HepG2 (cell line): ENCODE measurements at regions not wholly inside any gene's neighbourhood (a gene's known extent, or its start where the extent isn't known, plus 50 kb on each side); places are given as distances from the start of the nearest gene placed in this dataset.

Experiments used
- ATAC-seq: fragments of 200-7000 bp; cut with Tn5 transposase; 3 replicates; pipeline ENCODE4 v1.9.1; 2020; ENCODE audit warnings: mild to moderate bottlenecking, moderate library complexity
- BruUV-seq: library from RNA; stranded (reverse); fragments of 400-500 nt; replicated peaks from 2 replicates; lab custom pipeline; 2021; lab: Mats Ljungman, UMichigan
- CTCF ChIA-PET: fragments of 300-600 bp; formaldehyde crosslinking; extraction: SDS; loops from one replicate; lab custom pipeline; 2021; ENCODE audit warnings: low total read pairs, inconsistent platforms, low intra/inter-chr PET ratio; lab: Yijun Ruan, JAX
- POLR2A ChIA-PET: fragments of 350-600 bp; sonication (Branson Sonifier 250); formaldehyde crosslinking; loops from one replicate; lab custom pipeline; 2020; ENCODE audit warnings: antibody characterized with exemption, inconsistent platforms; lab: Yijun Ruan, JAX
- DNase-seq: peaks from one replicate; pipeline ENCODE4 v3.0.0-alpha.2; 2015; ENCODE audit warnings: low spot score
- FAIRE-seq: peaks from 3 replicates; lab custom pipeline; 2011; peaks lifted over from hg19 to GRCh38; lab: Jason Lieb, UNC
- H2AFZ ChIP-seq: one replicate; pipeline ENCODE4 v1.6.1; 2011; ENCODE audit warnings: low read length, inconsistent platforms
- H3K27ac ChIP-seq: fragments of 300-600 bp; 3 replicates; pipeline ENCODE4 v1.8.0; 2011; ENCODE audit warnings: mixed run types, mild to moderate bottlenecking, mixed read lengths, low read length, inconsistent platforms; ENCODE audit not compliant: insufficient read depth; ENCODE audit errors: extremely low read length
- H3K27me3 ChIP-seq, 2 experiments: fragments of 200-600 bp in 1 of 2; 2 replicates in 1 of 2; 3 replicates in 1 of 2; pipeline versions ENCODE4 v1.6.0 to v1.8.0; 2011; ENCODE audit warnings: low read length in 2 of 2, mild to moderate bottlenecking in 2 of 2, moderate library complexity in 2 of 2, inconsistent platforms in 1 of 2; ENCODE audit not compliant: insufficient read depth in 2 of 2, control insufficient read depth in 1 of 2
- H3K36me3 ChIP-seq, 2 experiments: fragments of 200-600 bp in 1 of 2; replicated peaks in 1 of 2; 2 replicates in 1 of 2; 3 replicates in 1 of 2; pipeline versions ENCODE4 v1.5.1 to v1.8.0; 2011; ENCODE audit warnings: low read length in 2 of 2, inconsistent platforms in 1 of 2; ENCODE audit not compliant: insufficient read depth in 2 of 2, control insufficient read depth in 1 of 2
- H3K4me1 ChIP-seq: 2 replicates; pipeline ENCODE4 v1.5.1; 2012; ENCODE audit warnings: low read length, inconsistent platforms; ENCODE audit not compliant: insufficient read depth
- H3K4me2 ChIP-seq: 2 replicates; pipeline ENCODE4 v1.6.0; 2011; ENCODE audit warnings: low read depth, low read length, inconsistent platforms
- H3K4me3 ChIP-seq, 3 experiments: fragments of 200-600 bp in 1 of 3; sonication (generic), shearing (Covaris generic) in 1 of 3; replicated peaks in 1 of 3; 2 replicates each; pipeline ENCODE4 v1.5.1; 2011 to 2016; ENCODE audit warnings: low read length in 3 of 3, inconsistent platforms in 2 of 3, low read depth in 2 of 3, mild to moderate bottlenecking in 2 of 3, control low read depth in 1 of 3, mixed read lengths in 1 of 3; ENCODE audit not compliant: insufficient read depth in 1 of 3
- H3K79me2 ChIP-seq: one replicate; pipeline ENCODE4 v1.6.1; 2011; ENCODE audit warnings: low read length, inconsistent platforms; ENCODE audit not compliant: insufficient read depth
- H3K9ac ChIP-seq: 2 replicates; pipeline ENCODE4 v1.6.0; 2011; ENCODE audit warnings: mild to moderate bottlenecking, low read depth, low read length, inconsistent platforms; ENCODE audit not compliant: insufficient read depth
- H3K9me3 ChIP-seq: 2 replicates; pipeline ENCODE4 v1.5.1; 2012; ENCODE audit warnings: mild to moderate bottlenecking, low read length
- H4K20me1 ChIP-seq: 2 replicates; pipeline ENCODE4 v1.6.0; 2011; ENCODE audit warnings: inconsistent platforms, mild to moderate bottlenecking, low read length, moderate library complexity; ENCODE audit not compliant: insufficient read depth
- HDAC6 ChIP-seq: fragments of 200-600 bp; sonication (generic); IDR thresholded peaks from 2 replicates; pipeline ENCODE4 v1.7.0; 2017; ENCODE audit warnings: mild to moderate bottlenecking, antibody characterized with exemption, low read length, low read depth
- MXI1 ChIP-seq: IDR thresholded peaks from 3 replicates; pipeline ENCODE4 v1.6.1; 2012; ENCODE audit warnings: low read depth, low read length, inconsistent platforms, borderline replicate concordance
- MZF1 ChIP-seq: sonication (generic); formaldehyde crosslinking; IDR thresholded peaks from 2 replicates; pipeline ENCODE4 v1.8.1; 2023; ENCODE audit warnings: mild to moderate bottlenecking, missing genetic modification reagents, borderline replicate concordance
- NFKB2 ChIP-seq: sonication (generic); formaldehyde crosslinking; IDR thresholded peaks from 2 replicates; pipeline ENCODE4 v1.4.0; 2020; ENCODE audit warnings: missing genetic modification reagents, borderline replicate concordance
- SMAD9 ChIP-seq: sonication (generic); formaldehyde crosslinking; IDR thresholded peaks from 2 replicates; pipeline ENCODE4 v1.5.1; 2020; ENCODE audit warnings: mild to moderate bottlenecking, missing genetic modification reagents
- SP1 ChIP-seq, 2 experiments: fragments of 450-650 bp in 1 of 2; sonication (generic) in 1 of 2; formaldehyde crosslinking in 1 of 2; IDR thresholded peaks; 2 replicates each; pipeline versions ENCODE4 v1.4.0 to v1.6.1; 2016 to 2020; ENCODE audit warnings: missing genetic modification reagents in 1 of 2
- ZC3H13 ChIP-seq: sonication (generic); formaldehyde crosslinking; IDR thresholded peaks from 2 replicates; pipeline ENCODE4 v1.8.1; 2023; ENCODE audit warnings: mild to moderate bottlenecking, missing genetic modification reagents, moderate library complexity
- ZFP62 ChIP-seq: sonication (generic); formaldehyde crosslinking; IDR thresholded peaks from 2 replicates; pipeline ENCODE4 v1.4.0; 2020; ENCODE audit warnings: missing genetic modification reagents
- ZNF614 ChIP-seq: IDR thresholded peaks from 2 replicates; pipeline ENCODE4 v1.6.1; 2018; ENCODE audit warnings: missing biosample characterization, missing genetic modification reagents, inconsistent platforms, borderline replicate concordance
- WGBS: methylation state at CpG from one replicate; pipeline ENCODE4 v1.1.6; 2017; ENCODE audit warnings: low lambda C conversion rate; 5-methylcytosine and 5-hydroxymethylcytosine counted together
- in situ Hi-C: cut with HindIII; loops from 2 replicates; pipeline ENCODE4 v1.10.0; 2017; ENCODE audit warnings: low pct_unique_long_range_greater_than_20kb; ENCODE audit not compliant: extremely low pct_ligation_motif_present
- intact Hi-C: fragments of 100-400 bp; cut with micrococcal nuclease; formaldehyde crosslinking; loops from one replicate; pipeline ENCODE4 v1.10.0; 2022; ENCODE audit not compliant: unreplicated experiment
- TF ChIP-seq, protein P1 (sequence below): sonication (generic); formaldehyde crosslinking; IDR thresholded peaks from 2 replicates; pipeline ENCODE4 v1.4.0; 2020; ENCODE audit warnings: missing genetic modification reagents
- TF ChIP-seq, protein P2 (sequence below): sonication (generic); formaldehyde crosslinking; IDR thresholded peaks from 2 replicates; pipeline ENCODE4 v1.4.0; 2020; ENCODE audit warnings: missing genetic modification reagents
- TF ChIP-seq, protein P3 (sequence below): sonication (generic); formaldehyde crosslinking; IDR thresholded peaks from 2 replicates; pipeline ENCODE4 v1.5.1; 2020; ENCODE audit warnings: missing genetic modification reagents, mild to moderate bottlenecking, borderline replicate concordance
- TF ChIP-seq, protein P4 (sequence below): sonication (generic); formaldehyde crosslinking; IDR thresholded peaks from 2 replicates; pipeline ENCODE4 v1.8.0; 2022; ENCODE audit warnings: mild to moderate bottlenecking, missing genetic modification reagents, borderline replicate concordance
- TF ChIP-seq, protein P5 (sequence below): sonication (generic); formaldehyde crosslinking; IDR thresholded peaks from 2 replicates; pipeline ENCODE4 v1.8.1; 2023; ENCODE audit warnings: mild to moderate bottlenecking, moderate library complexity, missing genetic modification reagents
- TF ChIP-seq, protein P6 (sequence below): fragments of 450-650 bp; IDR thresholded peaks from 2 replicates; pipeline ENCODE4 v1.6.1; 2017

DNA sequence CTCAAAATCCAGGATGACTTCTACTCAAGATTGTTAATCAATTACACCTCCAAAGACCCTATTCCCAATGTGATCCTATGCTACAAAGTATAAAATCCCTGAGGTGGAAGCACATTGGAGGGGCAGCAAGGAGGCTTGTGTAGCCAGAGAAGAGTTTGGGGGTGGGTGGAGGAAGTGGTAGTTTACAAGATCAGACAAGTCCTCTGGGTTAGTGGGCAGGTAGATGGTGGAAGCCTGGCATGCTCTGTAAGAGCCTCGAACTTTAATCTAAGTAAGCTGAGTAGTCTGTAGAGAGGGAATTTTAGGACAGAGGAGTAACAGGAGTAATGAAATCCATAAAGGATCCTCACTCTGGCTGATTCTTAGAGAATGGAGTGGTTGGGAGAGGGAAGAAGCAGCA is 65.0 kb upstream of the KCTD3 start:
- Histone ChIP-seq H3K9ac (no peak overlapping the region), H3K27ac (no peak overlapping the region), H2AFZ (no peak overlapping the region), H4K20me1 (no peaks in the 10 kb centered on the region), H3K4me3 (no peak overlapping the region), H3K27me3 (no peaks in the 10 kb centered on the region), H3K4me1 (no peaks in the 10 kb centered on the region), H3K9me3 (no peaks in the 10 kb centered on the region), H3K36me3 (no peaks in the 10 kb centered on the region), H3K79me2 (no peaks in the 10 kb centered on the region), H3K4me2 (no peak overlapping the region)
- intact Hi-C loops: no loop called here
- in situ Hi-C loops: no loop called here
- 0% methylated on average over 1 of the region's 1 CpG for WGBS
- DNase-seq (no peak), FAIRE-seq (no peak), ATAC-seq (no peak)
- BruUV-seq: no TSS peak
- ChIA-PET POLR2A (no interaction called here), CTCF (no interaction called here)
- TF ChIP-seq ZC3H13 (CRISPR knock-in tag) (no peak), MXI1 (no peak), ZFP62 (CRISPR knock-in tag) (no peak), HDAC6 (no peak), NFKB2 (CRISPR knock-in tag) (no peak), MZF1 (CRISPR knock-in tag) (no peak), SP1 (IDR thresholded peaks at IDR 0.05) (no peak), SP1 (CRISPR knock-in tag; IDR thresholded peaks at IDR 0.05) (no peak), SMAD9 (CRISPR knock-in tag) (no peak), ZNF614 (CRISPR knock-in tag) (no peak)
- TF ChIP-seq, protein P1, sequence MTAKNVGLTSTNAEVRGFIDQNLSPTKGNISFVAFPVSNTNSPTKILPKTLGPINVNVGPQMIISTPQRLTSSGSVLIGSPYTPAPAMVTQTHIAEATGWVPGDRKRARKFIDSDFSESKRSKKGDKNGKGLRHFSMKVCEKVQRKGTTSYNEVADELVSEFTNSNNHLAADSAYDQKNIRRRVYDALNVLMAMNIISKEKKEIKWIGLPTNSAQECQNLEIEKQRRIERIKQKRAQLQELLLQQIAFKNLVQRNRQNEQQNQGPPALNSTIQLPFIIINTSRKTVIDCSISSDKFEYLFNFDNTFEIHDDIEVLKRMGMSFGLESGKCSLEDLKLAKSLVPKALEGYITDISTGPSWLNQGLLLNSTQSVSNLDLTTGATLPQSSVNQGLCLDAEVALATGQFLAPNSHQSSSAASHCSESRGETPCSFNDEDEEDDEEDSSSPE (CRISPR knock-in tag): no peak
- TF ChIP-seq, protein P2, sequence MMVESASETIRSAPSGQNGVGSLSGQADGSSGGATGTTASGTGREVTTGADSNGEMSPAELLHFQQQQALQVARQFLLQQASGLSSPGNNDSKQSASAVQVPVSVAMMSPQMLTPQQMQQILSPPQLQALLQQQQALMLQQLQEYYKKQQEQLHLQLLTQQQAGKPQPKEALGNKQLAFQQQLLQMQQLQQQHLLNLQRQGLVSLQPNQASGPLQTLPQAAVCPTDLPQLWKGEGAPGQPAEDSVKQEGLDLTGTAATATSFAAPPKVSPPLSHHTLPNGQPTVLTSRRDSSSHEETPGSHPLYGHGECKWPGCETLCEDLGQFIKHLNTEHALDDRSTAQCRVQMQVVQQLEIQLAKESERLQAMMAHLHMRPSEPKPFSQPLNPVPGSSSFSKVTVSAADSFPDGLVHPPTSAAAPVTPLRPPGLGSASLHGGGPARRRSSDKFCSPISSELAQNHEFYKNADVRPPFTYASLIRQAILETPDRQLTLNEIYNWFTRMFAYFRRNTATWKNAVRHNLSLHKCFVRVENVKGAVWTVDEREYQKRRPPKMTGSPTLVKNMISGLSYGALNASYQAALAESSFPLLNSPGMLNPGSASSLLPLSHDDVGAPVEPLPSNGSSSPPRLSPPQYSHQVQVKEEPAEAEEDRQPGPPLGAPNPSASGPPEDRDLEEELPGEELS (CRISPR knock-in tag): no peak
- TF ChIP-seq, protein P3, sequence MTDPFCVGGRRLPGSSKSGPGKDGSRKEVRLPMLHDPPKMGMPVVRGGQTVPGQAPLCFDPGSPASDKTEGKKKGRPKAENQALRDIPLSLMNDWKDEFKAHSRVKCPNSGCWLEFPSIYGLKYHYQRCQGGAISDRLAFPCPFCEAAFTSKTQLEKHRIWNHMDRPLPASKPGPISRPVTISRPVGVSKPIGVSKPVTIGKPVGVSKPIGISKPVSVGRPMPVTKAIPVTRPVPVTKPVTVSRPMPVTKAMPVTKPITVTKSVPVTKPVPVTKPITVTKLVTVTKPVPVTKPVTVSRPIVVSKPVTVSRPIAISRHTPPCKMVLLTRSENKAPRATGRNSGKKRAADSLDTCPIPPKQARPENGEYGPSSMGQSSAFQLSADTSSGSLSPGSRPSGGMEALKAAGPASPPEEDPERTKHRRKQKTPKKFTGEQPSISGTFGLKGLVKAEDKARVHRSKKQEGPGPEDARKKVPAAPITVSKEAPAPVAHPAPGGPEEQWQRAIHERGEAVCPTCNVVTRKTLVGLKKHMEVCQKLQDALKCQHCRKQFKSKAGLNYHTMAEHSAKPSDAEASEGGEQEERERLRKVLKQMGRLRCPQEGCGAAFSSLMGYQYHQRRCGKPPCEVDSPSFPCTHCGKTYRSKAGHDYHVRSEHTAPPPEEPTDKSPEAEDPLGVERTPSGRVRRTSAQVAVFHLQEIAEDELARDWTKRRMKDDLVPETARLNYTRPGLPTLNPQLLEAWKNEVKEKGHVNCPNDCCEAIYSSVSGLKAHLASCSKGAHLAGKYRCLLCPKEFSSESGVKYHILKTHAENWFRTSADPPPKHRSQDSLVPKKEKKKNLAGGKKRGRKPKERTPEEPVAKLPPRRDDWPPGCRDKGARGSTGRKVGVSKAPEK: no peak
- TF ChIP-seq, protein P4, sequence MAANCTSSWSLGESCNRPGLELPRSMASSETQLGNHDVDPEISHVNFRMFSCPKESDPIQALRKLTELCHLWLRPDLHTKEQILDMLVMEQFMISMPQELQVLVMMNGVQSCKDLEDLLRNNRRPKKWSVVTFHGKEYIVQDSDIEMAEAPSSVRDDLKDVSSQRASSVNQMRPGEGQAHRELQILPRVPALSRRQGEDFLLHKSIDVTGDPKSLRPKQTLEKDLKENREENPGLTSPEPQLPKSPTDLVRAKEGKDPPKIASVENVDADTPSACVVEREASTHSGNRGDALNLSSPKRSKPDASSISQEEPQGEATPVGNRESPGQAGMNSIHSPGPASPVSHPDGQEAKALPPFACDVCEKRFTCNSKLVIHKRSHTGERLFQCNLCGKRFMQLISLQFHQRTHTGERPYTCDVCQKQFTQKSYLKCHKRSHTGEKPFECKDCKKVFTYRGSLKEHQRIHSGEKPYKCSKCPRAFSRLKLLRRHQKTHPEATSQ (CRISPR knock-in tag): no peak
- TF ChIP-seq, protein P5, sequence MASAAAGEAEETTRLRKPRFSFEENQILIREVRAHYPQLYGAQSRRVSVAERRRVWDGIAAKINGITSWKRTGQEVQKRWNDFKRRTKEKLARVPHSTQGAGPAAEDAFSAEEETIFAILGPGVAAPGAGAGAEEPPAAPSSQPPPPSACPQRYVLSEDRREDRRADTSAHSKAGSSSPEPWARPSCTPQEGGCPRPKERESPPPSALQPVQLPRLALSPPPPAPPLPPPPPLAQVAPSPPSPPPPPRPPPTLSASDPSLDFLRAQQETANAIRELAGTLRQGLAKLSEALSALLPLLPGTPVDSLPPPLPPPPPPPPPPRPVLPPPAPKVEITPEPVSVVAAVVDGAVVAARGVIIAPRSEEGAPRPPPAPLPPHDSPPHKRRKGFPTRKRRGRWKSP: no peak
- TF ChIP-seq, protein P6, sequence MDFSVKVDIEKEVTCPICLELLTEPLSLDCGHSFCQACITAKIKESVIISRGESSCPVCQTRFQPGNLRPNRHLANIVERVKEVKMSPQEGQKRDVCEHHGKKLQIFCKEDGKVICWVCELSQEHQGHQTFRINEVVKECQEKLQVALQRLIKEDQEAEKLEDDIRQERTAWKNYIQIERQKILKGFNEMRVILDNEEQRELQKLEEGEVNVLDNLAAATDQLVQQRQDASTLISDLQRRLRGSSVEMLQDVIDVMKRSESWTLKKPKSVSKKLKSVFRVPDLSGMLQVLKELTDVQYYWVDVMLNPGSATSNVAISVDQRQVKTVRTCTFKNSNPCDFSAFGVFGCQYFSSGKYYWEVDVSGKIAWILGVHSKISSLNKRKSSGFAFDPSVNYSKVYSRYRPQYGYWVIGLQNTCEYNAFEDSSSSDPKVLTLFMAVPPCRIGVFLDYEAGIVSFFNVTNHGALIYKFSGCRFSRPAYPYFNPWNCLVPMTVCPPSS: no peak
